ENCODE measurements at regions not wholly inside any gene's neighbourhood (a gene's known extent, or its start where the extent isn't known, plus 50 kb on each side); places are given as distances from the start of the nearest gene placed in this dataset.

- H3K79me2 ChIP-seq (ENCODE audit: insufficient read depth, low read length) = no peaks in the 10 kb centered on the region
- no peak overlapping the region for H3K9ac ChIP-seq (ENCODE audit: insufficient read depth, low read length, poor library complexity, severe bottlenecking)
- no peak for TF ChIP-seq CTCF (IDR thresholded peaks at IDR 0.05)
- no peaks in the 10 kb centered on the region for H4K20me1 ChIP-seq (ENCODE audit: insufficient read depth, low read length)
- no peak overlapping the region for H3K27ac Mint-ChIP-seq
- H3K4me3 Mint-ChIP-seq = no peak overlapping the region
- H3K4me1 Mint-ChIP-seq = no peaks in the 10 kb centered on the region
- no peaks in the 10 kb centered on the region for H3K27me3 ChIP-seq (ENCODE audit: control insufficient read depth in 2 of 2, insufficient read depth in 2 of 2, low read length in 2 of 2)
- H3K4me3 ChIP-seq (replicated peaks in 1 of 3; ENCODE audit: low read depth in 2 of 3, low read length in 3 of 3) = no peak overlapping the region
- no peak overlapping the region for H2AFZ ChIP-seq (ENCODE audit: insufficient read depth, low read depth, low read length, poor library complexity, severe bottlenecking)
- no peaks in the 10 kb centered on the region for H3K9me3 ChIP-seq (replicated peaks in 1 of 2; ENCODE audit: control insufficient read depth in 1 of 2, insufficient read depth in 1 of 2, low read length in 2 of 2)
- no peaks in the 10 kb centered on the region for H3K36me3 Mint-ChIP-seq
- intact Hi-C loops (cut with micrococcal nuclease) = no loop called here
- H3K4me1 ChIP-seq (ENCODE audit: control insufficient read depth in 1 of 2, insufficient read depth in 2 of 2, low read length in 2 of 2) = no peaks in the 10 kb centered on the region
- no peak overlapping the region for H3K27ac ChIP-seq (ENCODE audit: low read depth in 1 of 2, low read length in 2 of 2)
- H3K27me3 Mint-ChIP-seq (ENCODE audit: low read depth in 3 of 3) = no peaks in the 10 kb centered on the region
- DNase-seq = no peak
- no peak overlapping the region for H3K4me2 ChIP-seq (replicated peaks; ENCODE audit: extremely low read depth, low read length, poor library complexity, severe bottlenecking)
- no peaks in the 10 kb centered on the region for H3K36me3 ChIP-seq (replicated peaks in 1 of 2; ENCODE audit: control insufficient read depth in 1 of 2, insufficient read depth in 2 of 2, low read length in 2 of 2)
- peaks cover 0 to 2% (median 0%) of the 10 kb centered on the region in 7 donors for H3K9me3 Mint-ChIP-seq
Measured at GRCh38 chr7:126210707-126211106, 1042.0 kb downstream of the GRM8 start.

- Histone ChIP-seq H3K9me3 (replicated peaks in 1 of 2; ENCODE audit: control insufficient read depth in 1 of 2, insufficient read depth in 1 of 2, low read length in 2 of 2) (no peaks in the 10 kb centered on the region), H3K4me2 (replicated peaks; ENCODE audit: extremely low read depth, low read length, poor library complexity, severe bottlenecking) (no peak overlapping the region), H2AFZ (ENCODE audit: insufficient read depth, low read depth, low read length, poor library complexity, severe bottlenecking) (no peak overlapping the region), H3K4me3 (replicated peaks in 1 of 3; ENCODE audit: low read depth in 2 of 3, low read length in 3 of 3) (no peak overlapping the region), H3K4me1 (ENCODE audit: control insufficient read depth in 1 of 2, insufficient read depth in 2 of 2, low read length in 2 of 2) (no peaks in the 10 kb centered on the region), H3K36me3 (replicated peaks in 1 of 2; ENCODE audit: control insufficient read depth in 1 of 2, insufficient read depth in 2 of 2, low read length in 2 of 2) (no peaks in the 10 kb centered on the region), H4K20me1 (ENCODE audit: insufficient read depth, low read length) (no peaks in the 10 kb centered on the region), H3K27me3 (ENCODE audit: control insufficient read depth in 2 of 2, insufficient read depth in 2 of 2, low read length in 2 of 2) (no peaks in the 10 kb centered on the region), H3K27ac (ENCODE audit: low read depth in 1 of 2, low read length in 2 of 2) (no peak overlapping the region), H3K79me2 (ENCODE audit: insufficient read depth, low read length) (no peaks in the 10 kb centered on the region), H3K9ac (ENCODE audit: insufficient read depth, low read length, poor library complexity, severe bottlenecking) (no peak overlapping the region)
- H3K4me3 Mint-ChIP-seq = no peak overlapping the region
- H3K9me3 Mint-ChIP-seq = peaks cover 0 to 3% (median 0%) of the 10 kb centered on the region in 7 donors
- intact Hi-C loops (cut with micrococcal nuclease) = no loop called here
- H3K4me1 Mint-ChIP-seq = no peaks in the 10 kb centered on the region
- WGBS (ENCODE audit: insufficient coverage) = no CpG with 5 or more reads among the region's 1 CpG
- H3K36me3 Mint-ChIP-seq = no peaks in the 10 kb centered on the region
- no peak overlapping the region for H3K27ac Mint-ChIP-seq
- no peak for DNase-seq
- H3K27me3 Mint-ChIP-seq (ENCODE audit: low read depth in 3 of 3) = no peaks in the 10 kb centered on the region
- no peak for TF ChIP-seq CTCF (IDR thresholded peaks at IDR 0.05)
Measured at GRCh38 chr7:126203185-126203584, 1049.6 kb downstream of the GRM8 start.

Measured in CD14-positive monocyte (primary cell).